ENCODE measurements at regions not wholly inside any gene's neighbourhood (a gene's known extent, or its start where the extent isn't known, plus 50 kb on each side); places are given as distances from the start of the nearest gene placed in this dataset.

GRCh38 chr20:57838670-57839151 is 128.9 kb upstream of the PMEPA1 start (continued):
- TF ChIP-seq TAF7 (optimal IDR thresholded peaks at IDR 0.05; ENCODE audit: borderline replicate concordance, low read depth, low read length), result no peak
- TF ChIP-seq JUN (IDR thresholded peaks at IDR 0.05; ENCODE audit: low read depth, low read length), result no peak
- no peak for TF ChIP-seq NANOG (IDR thresholded peaks at IDR 0.05; ENCODE audit: insufficient read depth, low read depth, low read length, poor library complexity, severe bottlenecking)

Measured in H1 (cell line).